Endothelial cell of umbilical vein (primary cell): ENCODE measurements at regions not wholly inside any gene's neighbourhood (a gene's known extent, or its start where the extent isn't known, plus 50 kb on each side); places are given as distances from the start of the nearest gene placed in this dataset.

Experiments
- CTCF ChIP-seq, 2 donors: IDR thresholded peaks; 1 replicate in 1 of 2; 2 replicates in 1 of 2; pipeline ENCODE4 v1.5.1; 2011; ENCODE audit warnings: low read length in 2 of 2, mild to moderate bottlenecking in 2 of 2, moderate library complexity in 2 of 2, control low read depth in 1 of 2, inconsistent platforms in 1 of 2, low read depth in 1 of 2; ENCODE audit not compliant: insufficient read depth in 1 of 2; ENCODE audit errors: extremely low read depth in 1 of 2
- FOS ChIP-seq: IDR thresholded peaks from 2 replicates; pipeline ENCODE4 v1.6.1; 2011; ENCODE audit warnings: mild to moderate bottlenecking, low read length, moderate library complexity, borderline replicate concordance; ENCODE audit not compliant: insufficient read depth
- GATA2 ChIP-seq: IDR thresholded peaks from 2 replicates; pipeline ENCODE4 v1.7.0; 2011; ENCODE audit warnings: low read depth, mild to moderate bottlenecking, moderate library complexity, mixed read lengths, low read length; ENCODE audit not compliant: insufficient read length, insufficient read depth
- POLR2AphosphoS5 ChIP-seq: IDR thresholded peaks from 2 replicates; pipeline ENCODE4 v1.6.1; 2012; ENCODE audit warnings: low read depth, mild to moderate bottlenecking, control low read depth, low read length, moderate library complexity; ENCODE audit not compliant: insufficient read depth

GRCh38 chr20:24235296-24236175, 233.9 kb upstream of the SYNDIG1 start:
- TF ChIP-seq POLR2AphosphoS5 (no peak), CTCF (IDR thresholded peaks at IDR 0.05; ENCODE audit: extremely low read depth in 1 of 2, insufficient read depth in 1 of 2, low read depth in 1 of 2, low read length in 2 of 2) (no peak), FOS (no peak), GATA2 (no peak)
